ENCODE measurements at regions not wholly inside any gene's neighbourhood (a gene's known extent, or its start where the extent isn't known, plus 50 kb on each side); places are given as distances from the start of the nearest gene placed in this dataset.

GRCh38 chr2:100192300-100192699 is 49.9 kb upstream of the AFF3 start:
- DNase-seq = no peak

Measured in NCI-H345 (cell line).